HepG2 (cell line): ENCODE measurements at regions not wholly inside any gene's neighbourhood (a gene's known extent, or its start where the extent isn't known, plus 50 kb on each side); places are given as distances from the start of the nearest gene placed in this dataset.

Experiments
- ATAC-seq: fragments of 200-7000 bp; cut with Tn5 transposase; 3 replicates; pipeline ENCODE4 v1.9.1; 2020; ENCODE audit warnings: mild to moderate bottlenecking, moderate library complexity
- BruUV-seq: library from RNA; stranded (reverse); fragments of 400-500 nt; replicated peaks from 2 replicates; lab custom pipeline; 2021; lab: Mats Ljungman, UMichigan
- CTCF ChIA-PET: fragments of 300-600 bp; formaldehyde crosslinking; extraction: SDS; loops from one replicate; lab custom pipeline; 2021; ENCODE audit warnings: low total read pairs, inconsistent platforms, low intra/inter-chr PET ratio; lab: Yijun Ruan, JAX
- POLR2A ChIA-PET: fragments of 350-600 bp; sonication (Branson Sonifier 250); formaldehyde crosslinking; loops from one replicate; lab custom pipeline; 2020; ENCODE audit warnings: antibody characterized with exemption, inconsistent platforms; lab: Yijun Ruan, JAX
- DNase-seq: peaks from one replicate; pipeline ENCODE4 v3.0.0-alpha.2; 2015; ENCODE audit warnings: low spot score
- FAIRE-seq: peaks from 3 replicates; lab custom pipeline; 2011; peaks lifted over from hg19 to GRCh38; lab: Jason Lieb, UNC
- H2AFZ ChIP-seq: one replicate; pipeline ENCODE4 v1.6.1; 2011; ENCODE audit warnings: low read length, inconsistent platforms
- H3K27ac ChIP-seq: fragments of 300-600 bp; 3 replicates; pipeline ENCODE4 v1.8.0; 2011; ENCODE audit warnings: mixed run types, mild to moderate bottlenecking, mixed read lengths, low read length, inconsistent platforms; ENCODE audit not compliant: insufficient read depth; ENCODE audit errors: extremely low read length
- H3K27me3 ChIP-seq, 2 experiments: fragments of 200-600 bp in 1 of 2; 2 replicates in 1 of 2; 3 replicates in 1 of 2; pipeline versions ENCODE4 v1.6.0 to v1.8.0; 2011; ENCODE audit warnings: low read length in 2 of 2, mild to moderate bottlenecking in 2 of 2, moderate library complexity in 2 of 2, inconsistent platforms in 1 of 2; ENCODE audit not compliant: insufficient read depth in 2 of 2, control insufficient read depth in 1 of 2
- H3K36me3 ChIP-seq, 2 experiments: fragments of 200-600 bp in 1 of 2; replicated peaks in 1 of 2; 2 replicates in 1 of 2; 3 replicates in 1 of 2; pipeline versions ENCODE4 v1.5.1 to v1.8.0; 2011; ENCODE audit warnings: low read length in 2 of 2, inconsistent platforms in 1 of 2; ENCODE audit not compliant: insufficient read depth in 2 of 2, control insufficient read depth in 1 of 2
- H3K4me1 ChIP-seq: 2 replicates; pipeline ENCODE4 v1.5.1; 2012; ENCODE audit warnings: low read length, inconsistent platforms; ENCODE audit not compliant: insufficient read depth
- H3K4me2 ChIP-seq: 2 replicates; pipeline ENCODE4 v1.6.0; 2011; ENCODE audit warnings: low read depth, low read length, inconsistent platforms
- H3K4me3 ChIP-seq, 3 experiments: fragments of 200-600 bp in 1 of 3; sonication (generic), shearing (Covaris generic) in 1 of 3; replicated peaks in 1 of 3; 2 replicates each; pipeline ENCODE4 v1.5.1; 2011 to 2016; ENCODE audit warnings: low read length in 3 of 3, inconsistent platforms in 2 of 3, low read depth in 2 of 3, mild to moderate bottlenecking in 2 of 3, control low read depth in 1 of 3, mixed read lengths in 1 of 3; ENCODE audit not compliant: insufficient read depth in 1 of 3
- H3K79me2 ChIP-seq: one replicate; pipeline ENCODE4 v1.6.1; 2011; ENCODE audit warnings: low read length, inconsistent platforms; ENCODE audit not compliant: insufficient read depth
- H3K9ac ChIP-seq: 2 replicates; pipeline ENCODE4 v1.6.0; 2011; ENCODE audit warnings: mild to moderate bottlenecking, low read depth, low read length, inconsistent platforms; ENCODE audit not compliant: insufficient read depth
- H3K9me3 ChIP-seq: 2 replicates; pipeline ENCODE4 v1.5.1; 2012; ENCODE audit warnings: mild to moderate bottlenecking, low read length
- H4K20me1 ChIP-seq: 2 replicates; pipeline ENCODE4 v1.6.0; 2011; ENCODE audit warnings: inconsistent platforms, mild to moderate bottlenecking, low read length, moderate library complexity; ENCODE audit not compliant: insufficient read depth
- ARID4A ChIP-seq: sonication (generic); formaldehyde crosslinking; IDR thresholded peaks from 2 replicates; pipeline ENCODE4 v1.5.0; 2020; ENCODE audit warnings: mild to moderate bottlenecking, missing genetic modification reagents, borderline replicate concordance
- CEBPZ ChIP-seq: IDR thresholded peaks from 2 replicates; pipeline ENCODE4 v1.6.1; 2012; ENCODE audit warnings: low read length, improper control_type of control experiment
- MIXL1 ChIP-seq: IDR thresholded peaks from 2 replicates; pipeline ENCODE4 v1.6.1; 2016
- NCOR1 ChIP-seq: fragments of 200-600 bp; sonication (generic); IDR thresholded peaks from 2 replicates; pipeline ENCODE4 v1.7.0; 2017; ENCODE audit warnings: antibody characterized with exemption, low read length, borderline replicate concordance
- NFKBIZ ChIP-seq: IDR thresholded peaks from 2 replicates; pipeline ENCODE4 v1.6.1; 2018; ENCODE audit warnings: missing genetic modification reagents, missing compliant biosample characterization
- NR2F6 ChIP-seq, 2 experiments: IDR thresholded peaks; 2 replicates each; pipeline ENCODE4 v1.6.1; 2016; ENCODE audit warnings: antibody characterized with exemption in 1 of 2, mild to moderate bottlenecking in 1 of 2
- REXO4 ChIP-seq: sonication (generic); formaldehyde crosslinking; IDR thresholded peaks from 2 replicates; pipeline ENCODE4 v1.8.0; 2022; ENCODE audit warnings: missing genetic modification reagents, mild to moderate bottlenecking, borderline replicate concordance
- SAFB2 ChIP-seq: sonication (generic); formaldehyde crosslinking; IDR thresholded peaks from 2 replicates; pipeline ENCODE4 v1.5.1; 2020; ENCODE audit warnings: missing genetic modification reagents, low read depth, mild to moderate bottlenecking, borderline replicate concordance
- SYNCRIP ChIP-seq: fragments of 200-400 bp; formaldehyde crosslinking; IDR thresholded peaks from 2 replicates; pipeline ENCODE4 v1.6.1; 2018; ENCODE audit warnings: mild to moderate bottlenecking, low read depth, low read length; ENCODE audit not compliant: insufficient read depth
- TBX3 ChIP-seq: fragments of 450-650 bp; IDR thresholded peaks from 2 replicates; pipeline ENCODE4 v1.6.1; 2017; ENCODE audit warnings: antibody characterized with exemption, mild to moderate bottlenecking, inconsistent platforms, borderline replicate concordance
- ZBTB26 ChIP-seq: IDR thresholded peaks from 2 replicates; pipeline ENCODE4 v1.6.1; 2016; ENCODE audit warnings: missing compliant biosample characterization, missing genetic modification reagents, borderline replicate concordance
- ZFP37 ChIP-seq: sonication (generic); formaldehyde crosslinking; IDR thresholded peaks from 2 replicates; pipeline ENCODE4 v1.4.0; 2020; ENCODE audit warnings: missing genetic modification reagents, borderline replicate concordance
- ZNF10 ChIP-seq: sonication (generic); formaldehyde crosslinking; IDR thresholded peaks from 2 replicates; pipeline ENCODE4 v1.4.0; 2020; ENCODE audit warnings: mild to moderate bottlenecking, low read depth, missing genetic modification reagents, borderline replicate concordance
- ZNF260 ChIP-seq: sonication (generic); formaldehyde crosslinking; IDR thresholded peaks from 2 replicates; pipeline ENCODE4 v1.4.0; 2020; ENCODE audit warnings: missing genetic modification reagents, low read depth, mild to moderate bottlenecking, borderline replicate concordance
- ZNF543 ChIP-seq: sonication (generic); formaldehyde crosslinking; IDR thresholded peaks from 2 replicates; pipeline ENCODE4 v1.4.0; 2020; ENCODE audit warnings: mild to moderate bottlenecking, missing genetic modification reagents
- ZNF547 ChIP-seq: sonication (generic); formaldehyde crosslinking; IDR thresholded peaks from 2 replicates; pipeline ENCODE4 v1.5.1; 2020; ENCODE audit warnings: mild to moderate bottlenecking, missing genetic modification reagents
- WGBS: methylation state at CpG from one replicate; pipeline ENCODE4 v1.1.6; 2017; ENCODE audit warnings: low lambda C conversion rate; 5-methylcytosine and 5-hydroxymethylcytosine counted together
- in situ Hi-C: cut with HindIII; loops from 2 replicates; pipeline ENCODE4 v1.10.0; 2017; ENCODE audit warnings: low pct_unique_long_range_greater_than_20kb; ENCODE audit not compliant: extremely low pct_ligation_motif_present
- intact Hi-C: fragments of 100-400 bp; cut with micrococcal nuclease; formaldehyde crosslinking; loops from one replicate; pipeline ENCODE4 v1.10.0; 2022; ENCODE audit not compliant: unreplicated experiment

GRCh38 chr6:154648888-154649205, 84.4 kb upstream of the SCAF8 start:
- BruUV-seq = no TSS peak
- Histone ChIP-seq H4K20me1 (no peaks in the 10 kb centered on the region), H3K4me2 (no peak overlapping the region), H3K79me2 (no peaks in the 10 kb centered on the region), H3K9ac (no peak overlapping the region), H3K36me3 (no peaks in the 10 kb centered on the region), H3K9me3 (no peaks in the 10 kb centered on the region), H3K4me3 (no peak overlapping the region), H3K27me3 (0 out of 5 replicates have a peak, but pooled peaks cover 0 to 3% of the 10 kb centered on the region in 2 experiments), H2AFZ (no peak overlapping the region), H3K27ac (no peak overlapping the region), H3K4me1 (no peaks in the 10 kb centered on the region)
- WGBS = 76% methylated on average over 7 of the region's 7 CpGs
- in situ Hi-C loops = no loop called here
- intact Hi-C loops = no loop called here
- POLR2A ChIA-PET = no interaction called here
- ATAC-seq = no peak
- no peak for DNase-seq
- CTCF ChIA-PET = no interaction called here
- no peak for FAIRE-seq
- TF ChIP-seq ZNF547 (CRISPR knock-in tag) (no peak), SAFB2 (no peak), ARID4A (CRISPR knock-in tag) (no peak), NR2F6 (IDR thresholded peaks at IDR 0.05) (no peak), NR2F6 (CRISPR knock-in tag; IDR thresholded peaks at IDR 0.05) (no peak), NFKBIZ (CRISPR knock-in tag) (no peak), NCOR1 (no peak), TBX3 (no peak), ZNF543 (CRISPR knock-in tag) (no peak), SYNCRIP (no peak), MIXL1 (CRISPR knock-in tag) (no peak), ZBTB26 (no peak), ZNF10 (no peak), REXO4 (CRISPR knock-in tag) (no peak), ZFP37 (CRISPR knock-in tag) (no peak), ZNF260 (CRISPR knock-in tag) (no peak), CEBPZ (no peak)
